Skin of body (tissue), 1 donor: ENCODE measurements at regions not wholly inside any gene's neighbourhood (a gene's known extent, or its start where the extent isn't known, plus 50 kb on each side); places are given as distances from the start of the nearest gene placed in this dataset.

Experiments
- DNase-seq: peaks from one replicate; lab custom pipeline; 2025; lab: John Stamatoyannopoulos, UW

- no peak for DNase-seq
Observed at GRCh38 chr10:121070275-121071070, 219.3 kb downstream of the WDR11 start.

GRCh38 chr10:121071901-121072300 lies 220.7 kb downstream of the WDR11 start:
- no peak for DNase-seq

- DNase-seq = no peak
Observed at GRCh38 chr10:121073728-121074127, 222.6 kb downstream of the WDR11 start.

GRCh38 chr10:121076776-121077715 lies 225.9 kb downstream of the WDR11 start:
- DNase-seq = peak; percentile 88

GRCh38 chr10:121078036-121078435 lies 226.9 kb downstream of the WDR11 start:
- DNase-seq = peak; percentile 29

GRCh38 chr10:121078672-121079102 lies 227.5 kb downstream of the WDR11 start:
- peak; percentile 20 for DNase-seq

- DNase-seq = no peak
Observed at GRCh38 chr10:121079226-121079625, 228.1 kb downstream of the WDR11 start.

- peak; percentile 57 for DNase-seq
Observed at GRCh38 chr10:121080281-121080891, 229.2 kb downstream of the WDR11 start.

- no peak for DNase-seq
Observed at GRCh38 chr10:121081306-121081705, 230.1 kb downstream of the WDR11 start.

- no peak for DNase-seq
Observed at GRCh38 chr10:121082984-121083383, 231.8 kb downstream of the WDR11 start.

- DNase-seq = no peak
Observed at GRCh38 chr10:121084016-121084674, 233.0 kb downstream of the WDR11 start.

- no peak for DNase-seq
Observed at GRCh38 chr10:121084675-121085070, 233.5 kb downstream of the WDR11 start.

- no peak for DNase-seq
Observed at GRCh38 chr10:121085367-121085766, 234.2 kb downstream of the WDR11 start.

- DNase-seq = no peak
Observed at GRCh38 chr10:121087129-121087528, 236.0 kb downstream of the WDR11 start.

GRCh38 chr10:121087688-121088087 lies 236.5 kb downstream of the WDR11 start:
- DNase-seq = no peak

- DNase-seq = no peak
Observed at GRCh38 chr10:121088524-121088923, 237.4 kb downstream of the WDR11 start.

- DNase-seq = no peak
Observed at GRCh38 chr10:121089434-121089833, 238.3 kb downstream of the WDR11 start.

- DNase-seq = no peak
Observed at GRCh38 chr10:121091961-121092719, 241.0 kb downstream of the WDR11 start.

- no peak for DNase-seq
Observed at GRCh38 chr10:121092720-121093095, 241.5 kb downstream of the WDR11 start.

GRCh38 chr10:121096617-121097431 lies 245.7 kb downstream of the WDR11 start:
- DNase-seq = no peak
